Activated CD8-positive, alpha-beta memory T cell treated with anti-CD3 and anti-CD28 coated beads, Interleukin-2, amount 50 U/mL, for 48 hours (primary cell): ENCODE measurements at regions not wholly inside any gene's neighbourhood (a gene's known extent, or its start where the extent isn't known, plus 50 kb on each side); places are given as distances from the start of the nearest gene placed in this dataset.

Experiments used
- DNase-seq: peaks from one replicate; pipeline ENCODE4 v3.0.0-alpha.2; 2020

- no peak for DNase-seq
Measured at GRCh38 chr18:55866886-55867285, 278.9 kb upstream of the TCF4 start.

- no peak for DNase-seq
Measured at GRCh38 chr18:55866006-55866405, 278.0 kb upstream of the TCF4 start.

GRCh38 chr18:55864281-55864680, 276.3 kb upstream of the TCF4 start:
- no peak for DNase-seq

GRCh38 chr18:55863876-55864275, 275.9 kb upstream of the TCF4 start:
- no peak for DNase-seq

GRCh38 chr18:55863391-55863706, 275.4 kb upstream of the TCF4 start:
- no peak for DNase-seq

DNA sequence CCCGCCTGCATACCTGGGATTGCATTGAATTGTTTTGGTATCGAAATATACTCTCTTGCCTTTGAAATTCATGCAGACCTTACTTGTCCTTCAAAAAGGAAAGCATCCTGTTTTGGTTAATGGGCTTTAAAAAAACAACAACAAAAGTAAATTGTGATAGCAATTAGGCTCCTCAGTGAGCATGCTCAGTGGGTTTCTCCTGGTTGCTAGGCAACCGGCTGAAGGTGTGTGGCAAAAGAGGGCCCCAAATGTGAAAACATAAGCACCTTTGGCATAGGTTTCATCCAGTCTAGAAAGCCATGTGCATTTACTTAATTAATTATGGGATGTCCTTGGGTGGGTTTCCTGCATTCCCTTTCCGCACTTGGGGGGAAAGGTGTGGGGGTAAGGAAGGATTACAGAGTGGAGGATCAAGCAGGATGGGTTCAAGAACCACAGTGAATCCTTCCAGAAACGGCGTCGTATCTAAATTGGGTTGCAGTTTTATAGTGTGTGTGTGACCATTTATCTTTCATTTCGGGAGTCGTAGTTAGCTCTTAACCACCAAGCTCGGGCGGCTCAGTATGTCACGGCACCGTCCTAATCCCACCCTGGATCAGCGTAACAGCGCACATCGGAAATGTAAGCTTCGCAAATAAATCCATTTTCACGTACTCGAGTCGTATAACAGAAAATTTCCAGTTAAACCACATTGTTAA, 274.9 kb upstream of the TCF4 start:
- no peak for DNase-seq

GRCh38 chr18:55861266-55861665, 273.3 kb upstream of the TCF4 start:
- no peak for DNase-seq

DNA sequence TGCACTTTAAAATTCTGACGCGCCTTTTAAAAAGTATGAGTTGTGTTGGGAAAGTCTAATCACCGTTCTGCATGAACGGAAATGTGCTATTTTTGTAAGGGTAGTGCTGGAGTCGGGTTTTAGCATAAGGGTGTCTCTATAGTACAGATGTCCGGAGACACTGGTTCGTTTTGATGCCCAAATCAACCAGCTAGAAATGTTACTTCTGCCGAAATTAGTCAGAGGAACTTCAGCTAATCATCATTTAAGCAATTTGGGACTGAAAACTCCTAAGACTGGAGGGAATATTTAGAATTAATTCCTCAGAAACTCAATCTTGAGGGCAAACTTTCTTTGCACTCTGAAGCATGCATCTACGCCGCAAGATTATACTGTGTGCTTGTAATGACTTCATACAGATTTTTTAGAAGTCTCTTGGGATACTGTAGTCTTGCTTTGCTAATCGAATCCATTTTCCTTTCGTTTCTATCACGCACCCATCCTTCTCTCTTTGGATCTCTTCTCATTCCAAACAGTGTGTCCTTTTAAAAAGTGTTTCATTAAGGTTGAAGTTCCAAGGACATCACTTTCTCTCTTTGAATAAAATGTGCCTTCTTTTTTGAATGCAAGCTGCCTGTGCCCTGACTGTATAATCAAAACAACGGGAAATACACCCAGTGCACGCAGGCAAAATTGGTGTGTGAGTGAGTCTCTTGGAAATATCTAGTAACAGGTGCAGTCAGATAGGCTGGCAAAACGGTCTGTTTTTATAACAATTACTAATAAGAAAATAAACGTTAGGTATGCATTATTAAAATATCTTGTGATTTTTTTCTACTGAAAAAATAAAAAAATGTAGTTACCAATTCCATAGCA, 270.9 kb upstream of the TCF4 start:
- DNase-seq: no peak

DNA sequence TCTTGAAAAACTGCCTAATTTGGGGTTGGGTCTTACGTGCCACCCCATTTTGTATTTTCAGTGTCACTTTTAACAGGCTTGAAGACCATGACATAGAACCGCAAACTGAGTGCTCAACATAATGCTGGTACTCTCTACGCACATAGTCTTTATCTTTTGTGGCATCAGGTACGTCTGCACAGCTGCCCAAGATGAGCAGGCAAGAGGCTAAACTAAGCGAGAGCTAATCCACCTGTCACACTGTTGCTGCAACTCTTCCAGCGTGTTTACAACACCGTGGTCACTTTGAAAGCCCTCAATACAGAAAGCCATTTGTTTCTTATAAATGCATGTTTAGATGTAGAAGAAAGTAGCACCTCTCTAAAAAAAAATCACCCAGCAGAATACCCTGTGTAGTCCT, 270.0 kb upstream of the TCF4 start:
- no peak for DNase-seq

DNA sequence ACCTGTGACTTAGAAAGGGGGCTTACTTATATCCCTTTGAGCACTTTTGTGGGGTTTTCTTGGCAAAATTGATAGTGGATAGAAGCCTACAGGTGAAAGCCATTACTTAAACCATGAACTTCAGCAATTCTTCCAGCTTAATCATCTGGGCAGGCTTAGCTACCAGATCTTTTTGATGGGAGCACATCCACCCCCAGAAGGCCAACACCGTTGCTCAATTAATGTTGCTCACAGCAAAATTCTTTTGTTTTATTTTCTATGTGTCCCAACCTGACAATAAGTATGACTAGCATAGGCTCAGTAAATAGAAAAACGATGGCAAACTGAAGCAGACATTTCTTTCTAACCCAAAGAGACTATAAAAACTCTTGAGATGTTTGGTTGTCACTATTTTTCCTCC, 269.4 kb upstream of the TCF4 start:
- DNase-seq: no peak

DNA sequence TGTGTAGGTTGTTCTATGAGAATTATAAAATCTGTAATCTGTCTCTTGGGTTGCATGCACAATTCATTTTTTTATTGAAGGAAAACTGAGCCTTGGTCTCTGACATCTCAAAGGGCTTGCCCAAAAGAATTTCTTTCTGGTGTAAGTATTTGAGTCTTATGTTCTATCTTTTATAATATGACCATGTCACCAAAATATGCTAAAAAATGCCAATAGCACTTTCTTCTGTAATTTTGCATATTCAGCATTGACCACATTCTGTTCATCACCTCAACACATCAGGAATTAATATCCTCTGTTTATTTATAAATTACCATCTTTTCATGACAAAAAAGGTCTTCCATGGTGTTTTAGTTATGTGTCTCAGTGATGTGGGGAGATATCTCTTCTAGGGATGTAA, 268.7 kb upstream of the TCF4 start:
- DNase-seq: no peak

DNA sequence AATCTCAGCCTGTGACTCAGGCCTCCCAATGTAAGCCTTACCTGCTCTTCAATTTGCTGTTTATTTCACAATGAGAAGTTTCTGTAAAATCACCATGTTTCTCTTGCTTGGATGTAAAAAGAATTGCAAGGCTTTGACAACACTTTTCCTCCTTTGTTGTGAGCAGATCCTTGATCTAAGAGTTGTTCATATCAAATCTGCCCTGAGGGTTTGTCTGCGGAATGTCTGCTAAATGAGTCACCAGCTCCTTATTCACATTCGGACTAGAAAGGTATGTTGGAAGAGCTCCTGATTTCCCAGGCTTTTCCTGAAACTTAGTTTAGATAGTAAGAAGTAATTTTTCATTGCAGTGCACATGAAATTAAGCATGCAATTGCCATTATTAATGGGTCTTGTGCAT, 268.2 kb upstream of the TCF4 start:
- no peak for DNase-seq

- no peak for DNase-seq
Measured at GRCh38 chr18:55853268-55853667, 265.3 kb upstream of the TCF4 start.

DNA sequence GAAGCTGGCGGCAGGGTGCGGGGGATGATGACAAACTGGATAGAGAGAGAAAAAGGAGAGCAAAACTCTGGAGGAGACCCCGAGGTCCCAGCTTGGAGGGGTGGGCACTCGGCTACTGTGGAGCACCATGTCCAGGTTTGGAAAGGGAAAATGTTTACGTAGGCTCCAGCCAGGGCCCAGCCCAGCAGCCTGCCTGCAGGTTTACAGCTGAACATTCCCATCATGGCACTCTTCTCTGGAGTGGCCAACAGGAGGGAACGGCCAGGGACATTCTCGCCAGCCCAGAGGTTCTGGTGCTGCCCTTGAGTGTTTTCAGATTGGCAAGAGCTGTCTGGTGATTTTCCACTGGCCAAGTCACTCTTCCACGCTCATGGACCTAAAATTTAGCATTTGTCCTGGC, 262.9 kb upstream of the TCF4 start:
- no peak for DNase-seq

DNA sequence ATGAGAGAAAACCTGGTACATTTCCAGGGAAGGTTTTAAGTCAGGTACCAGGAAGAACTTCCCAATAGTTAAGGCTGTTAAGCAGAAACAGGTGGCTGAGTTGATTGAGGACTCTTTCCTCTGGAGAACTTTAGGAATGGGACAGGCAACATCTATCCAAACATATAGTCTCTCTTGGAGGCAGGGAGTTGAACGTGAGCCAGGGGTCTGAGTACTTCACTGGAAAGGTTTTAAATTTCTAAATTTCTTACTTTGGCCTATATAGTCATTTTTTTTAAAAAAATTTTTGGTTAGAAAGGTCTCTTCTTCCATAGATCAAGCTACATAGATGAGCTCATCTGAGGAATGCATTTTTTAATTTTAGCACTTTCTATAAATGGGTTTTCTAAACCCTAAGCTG, 261.4 kb upstream of the TCF4 start:
- no peak for DNase-seq

- DNase-seq: no peak
Measured at GRCh38 chr18:55847960-55848359, 260.0 kb upstream of the TCF4 start.

GRCh38 chr18:55845221-55845620, 257.2 kb upstream of the TCF4 start:
- DNase-seq: no peak

DNA sequence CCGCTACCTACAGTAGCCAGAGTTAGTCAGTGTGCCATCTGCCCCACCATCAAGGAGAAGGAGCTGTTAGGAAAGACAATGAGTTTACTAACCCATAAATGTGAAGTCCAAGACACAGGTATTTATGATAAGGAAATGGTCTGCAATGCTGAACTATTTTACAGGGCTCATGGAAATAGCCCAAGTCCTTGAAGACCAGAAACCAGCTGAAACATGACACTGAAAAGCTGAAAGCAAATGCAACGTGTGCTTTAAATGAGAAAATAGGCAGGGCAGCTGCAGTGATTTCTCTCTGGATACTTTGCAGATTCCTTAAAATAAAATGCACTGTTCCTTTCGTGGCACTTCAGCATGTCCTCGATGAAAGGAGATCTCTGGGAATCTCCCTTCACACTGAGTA, 256.4 kb upstream of the TCF4 start:
- no peak for DNase-seq

- no peak for DNase-seq
Measured at GRCh38 chr18:55841314-55841713, 253.3 kb upstream of the TCF4 start.

DNA sequence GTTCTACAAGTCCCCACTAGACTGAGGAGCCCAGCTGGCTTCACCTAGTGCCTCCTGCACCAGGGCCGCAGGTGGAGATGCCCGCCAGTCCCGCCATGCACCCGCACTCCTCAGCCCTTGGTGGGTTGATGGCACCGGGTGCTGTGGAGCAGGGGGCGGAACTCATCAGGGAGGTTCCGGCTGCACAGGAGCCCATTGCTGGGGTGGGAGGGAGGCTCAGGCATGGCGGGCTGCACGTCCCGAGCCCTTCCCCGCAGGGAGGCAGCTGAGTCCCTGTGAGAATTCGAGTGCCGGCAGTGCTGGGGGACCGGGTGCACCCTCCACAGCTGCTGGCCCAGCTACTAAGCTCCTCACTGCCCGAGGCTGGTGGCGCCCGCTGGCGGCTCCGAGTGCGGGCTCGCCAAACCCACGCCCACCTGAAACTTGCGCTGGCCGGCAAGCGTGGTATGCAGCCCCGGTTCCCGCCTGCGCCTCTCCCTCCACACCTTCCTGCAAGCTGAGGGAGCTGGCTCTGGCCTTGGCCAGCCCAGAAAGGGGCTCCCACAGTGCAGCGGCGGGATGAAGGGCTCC, 252.7 kb upstream of the TCF4 start:
- no peak for DNase-seq

GRCh38 chr18:55839343-55839742, 251.4 kb upstream of the TCF4 start:
- DNase-seq: no peak

DNA sequence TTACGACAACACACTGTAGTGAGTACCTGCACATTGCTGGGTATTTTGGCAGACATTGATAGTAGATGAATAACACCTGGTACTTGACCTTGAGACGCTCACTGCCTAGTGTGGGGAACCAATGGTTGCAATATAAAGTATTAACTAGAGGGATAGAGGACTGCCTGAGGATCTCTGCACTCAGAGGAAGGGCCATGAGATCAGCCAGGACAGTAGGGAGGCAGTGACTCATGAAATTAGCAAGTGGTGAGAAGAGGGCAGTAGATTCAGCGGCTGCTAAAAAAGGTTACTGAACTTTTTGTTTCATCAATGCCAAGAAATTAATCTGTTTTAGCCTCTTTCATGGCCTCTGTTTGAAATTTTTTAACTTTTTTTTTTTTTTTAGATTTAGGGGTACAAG, 250.8 kb upstream of the TCF4 start:
- DNase-seq: no peak

GRCh38 chr18:55838319-55838718, 250.3 kb upstream of the TCF4 start:
- no peak for DNase-seq

GRCh38 chr18:55833543-55833942, 245.6 kb upstream of the TCF4 start:
- no peak for DNase-seq

- DNase-seq: no peak
Measured at GRCh38 chr18:55830544-55830943, 242.6 kb upstream of the TCF4 start.
